ENCODE measurements at regions not wholly inside any gene's neighbourhood (a gene's known extent, or its start where the extent isn't known, plus 50 kb on each side); places are given as distances from the start of the nearest gene placed in this dataset.

- H3K9me3 Mint-ChIP-seq, result no peaks in the 10 kb centered on the region
- H3K4me1 Mint-ChIP-seq, result no peaks in the 10 kb centered on the region
- Histone ChIP-seq H2AFZ (replicated peaks) (no peak overlapping the region), H3K27me3 (no peaks in the 10 kb centered on the region), H3K36me3 (no peaks in the 10 kb centered on the region), H3K9ac (no peak overlapping the region), H3F3A (ENCODE audit: low read depth) (no peaks in the 10 kb centered on the region), H3K27ac (no peak overlapping the region), H3K9me3 (ENCODE audit: low read depth) (no peaks in the 10 kb centered on the region), H4K20me1 (ENCODE audit: low read depth) (no peaks in the 10 kb centered on the region), H3K4me1 (peaks cover 3% of the 10 kb centered on the region), H3K79me2 (ENCODE audit: low read depth) (no peaks in the 10 kb centered on the region), H3K4me2 (no peak overlapping the region), H3K4me3 (no peak overlapping the region)
- no peak overlapping the region for H3K27ac Mint-ChIP-seq
- no peak overlapping the region for H3K4me3 Mint-ChIP-seq
- TF ChIP-seq EZH2phosphoT487 (IDR thresholded peaks at IDR 0.05), result no peak
- no peak for TF ChIP-seq EZH2 (IDR thresholded peaks at IDR 0.05)
- TF ChIP-seq, protein P1, sequence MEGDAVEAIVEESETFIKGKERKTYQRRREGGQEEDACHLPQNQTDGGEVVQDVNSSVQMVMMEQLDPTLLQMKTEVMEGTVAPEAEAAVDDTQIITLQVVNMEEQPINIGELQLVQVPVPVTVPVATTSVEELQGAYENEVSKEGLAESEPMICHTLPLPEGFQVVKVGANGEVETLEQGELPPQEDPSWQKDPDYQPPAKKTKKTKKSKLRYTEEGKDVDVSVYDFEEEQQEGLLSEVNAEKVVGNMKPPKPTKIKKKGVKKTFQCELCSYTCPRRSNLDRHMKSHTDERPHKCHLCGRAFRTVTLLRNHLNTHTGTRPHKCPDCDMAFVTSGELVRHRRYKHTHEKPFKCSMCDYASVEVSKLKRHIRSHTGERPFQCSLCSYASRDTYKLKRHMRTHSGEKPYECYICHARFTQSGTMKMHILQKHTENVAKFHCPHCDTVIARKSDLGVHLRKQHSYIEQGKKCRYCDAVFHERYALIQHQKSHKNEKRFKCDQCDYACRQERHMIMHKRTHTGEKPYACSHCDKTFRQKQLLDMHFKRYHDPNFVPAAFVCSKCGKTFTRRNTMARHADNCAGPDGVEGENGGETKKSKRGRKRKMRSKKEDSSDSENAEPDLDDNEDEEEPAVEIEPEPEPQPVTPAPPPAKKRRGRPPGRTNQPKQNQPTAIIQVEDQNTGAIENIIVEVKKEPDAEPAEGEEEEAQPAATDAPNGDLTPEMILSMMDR (IDR thresholded peaks at IDR 0.05), result no peak
- H3K36me3 Mint-ChIP-seq, result no peaks in the 10 kb centered on the region
- H3K27me3 Mint-ChIP-seq (ENCODE audit: insufficient read depth, low read depth), result no peaks in the 10 kb centered on the region
- DNase-seq (ENCODE audit: low spot score), result no peak
Observed at GRCh38 chr12:62116986-62117385, 143.2 kb upstream of the USP15 start.

GRCh38 chr12:62123721-62124203 lies 136.4 kb upstream of the USP15 start:
- no peak overlapping the region for H3K4me3 Mint-ChIP-seq
- H3K9me3 ChIP-seq (ENCODE audit: low read depth), result no peaks in the 10 kb centered on the region
- no peaks in the 10 kb centered on the region for H3K36me3 ChIP-seq
- H3K4me1 Mint-ChIP-seq, result no peaks in the 10 kb centered on the region
- H3K4me2 ChIP-seq, result no peak overlapping the region
- no peaks in the 10 kb centered on the region for H3K36me3 Mint-ChIP-seq
- no peak overlapping the region for H3K4me3 ChIP-seq
- no peaks in the 10 kb centered on the region for H3F3A ChIP-seq (ENCODE audit: low read depth)
- no peaks in the 10 kb centered on the region for H3K9me3 Mint-ChIP-seq
- no peaks in the 10 kb centered on the region for H3K4me1 ChIP-seq
- H3K27me3 Mint-ChIP-seq (ENCODE audit: insufficient read depth, low read depth), result no peaks in the 10 kb centered on the region
- no peak overlapping the region for H3K27ac Mint-ChIP-seq
- H3K27me3 ChIP-seq, result no peaks in the 10 kb centered on the region
- H3K79me2 ChIP-seq (ENCODE audit: low read depth), result no peaks in the 10 kb centered on the region
- H2AFZ ChIP-seq (replicated peaks), result no peak overlapping the region
- peak; percentile 67 for DNase-seq (ENCODE audit: low spot score)
- no peak overlapping the region for H3K9ac ChIP-seq
- no peak overlapping the region for H3K27ac ChIP-seq
- no peaks in the 10 kb centered on the region for H4K20me1 ChIP-seq (ENCODE audit: low read depth)
- TF ChIP-seq, protein P1 (IDR thresholded peaks at IDR 0.05), result peak; percentile 81
- TF ChIP-seq EZH2phosphoT487 (IDR thresholded peaks at IDR 0.05), result no peak

DNA sequence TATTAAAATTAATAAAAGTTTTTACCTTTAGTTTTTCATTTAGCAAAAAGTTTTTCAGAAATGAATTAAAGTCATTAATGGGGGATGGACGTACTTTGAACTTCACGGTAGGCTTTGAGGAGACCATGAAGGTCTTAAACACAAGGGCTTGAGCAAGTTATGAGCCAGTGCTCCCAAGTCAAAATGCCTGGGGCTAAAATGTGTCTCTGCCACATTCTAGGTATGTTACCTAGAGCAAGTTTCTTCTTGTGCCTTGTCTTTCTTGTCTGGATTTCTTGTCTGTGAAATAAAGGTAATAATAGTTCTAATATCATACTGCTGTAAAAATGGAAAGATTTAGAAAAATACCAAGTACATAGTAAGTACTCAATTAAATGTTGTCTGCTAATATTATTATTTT lies 132.7 kb upstream of the USP15 start:
- no peak overlapping the region for H3K27ac ChIP-seq
- no peak overlapping the region for H3K4me3 Mint-ChIP-seq
- no peaks in the 10 kb centered on the region for H3K4me1 ChIP-seq
- no peak overlapping the region for H3K4me3 ChIP-seq
- TF ChIP-seq EZH2phosphoT487 (IDR thresholded peaks at IDR 0.05) (no peak), EZH2 (IDR thresholded peaks at IDR 0.05) (no peak)
- TF ChIP-seq, protein P1 (IDR thresholded peaks at IDR 0.05), result no peak
- no peak for DNase-seq (ENCODE audit: low spot score)
- H3K27ac Mint-ChIP-seq, result no peak overlapping the region
- no peaks in the 10 kb centered on the region for H3K36me3 ChIP-seq
- no peaks in the 10 kb centered on the region for H3K79me2 ChIP-seq (ENCODE audit: low read depth)
- H3K27me3 Mint-ChIP-seq (ENCODE audit: insufficient read depth, low read depth), result no peaks in the 10 kb centered on the region
- no peaks in the 10 kb centered on the region for H3K27me3 ChIP-seq
- no peak overlapping the region for H3K9ac ChIP-seq
- no peaks in the 10 kb centered on the region for H3K9me3 ChIP-seq (ENCODE audit: low read depth)
- H3K36me3 Mint-ChIP-seq, result no peaks in the 10 kb centered on the region
- no peaks in the 10 kb centered on the region for H3F3A ChIP-seq (ENCODE audit: low read depth)
- no peaks in the 10 kb centered on the region for H3K9me3 Mint-ChIP-seq
- no peaks in the 10 kb centered on the region for H3K4me1 Mint-ChIP-seq
- no peak overlapping the region for H2AFZ ChIP-seq (replicated peaks)
- H3K4me2 ChIP-seq, result no peak overlapping the region
- no peaks in the 10 kb centered on the region for H4K20me1 ChIP-seq (ENCODE audit: low read depth)
